ENCODE measurements at regions not wholly inside any gene's neighbourhood (a gene's known extent, or its start where the extent isn't known, plus 50 kb on each side); places are given as distances from the start of the nearest gene placed in this dataset.
"Not testable (repeated sequence)": the region's sequence is repeated elsewhere in the genome, so short reads cannot be mapped to it uniquely, and the experiment has no call there.

GRCh38 chr2:113337809-113338208, 59.1 kb upstream of the PAX8 start:
- DNase-seq, result no peak

GRCh38 chr2:113336040-113336439, 57.3 kb upstream of the PAX8 start:
- DNase-seq, result not testable (repeated sequence)

GRCh38 chr2:113334147-113334546, 55.4 kb upstream of the PAX8 start:
- DNase-seq, result no peak

GRCh38 chr2:113333735-113334134, 55.0 kb upstream of the PAX8 start:
- DNase-seq, result not testable (repeated sequence)

- not testable (repeated sequence) for DNase-seq
These were observed 51.5 kb upstream of the PAX8 start for GRCh38 chr2:113330060-113330767.

GRCh38 chr2:113328973-113329372, 50.3 kb upstream of the PAX8 start:
- DNase-seq, result not testable (repeated sequence)

- not testable (repeated sequence) for DNase-seq
These were observed 49.9 kb upstream of the PAX8 start for GRCh38 chr2:113328572-113328971.

All from CD4-positive, alpha-beta T cell treated with Interferon gamma for 1 hour (primary cell).